Thymus (tissue), 11 donors: ENCODE measurements at regions not wholly inside any gene's neighbourhood (a gene's known extent, or its start where the extent isn't known, plus 50 kb on each side); places are given as distances from the start of the nearest gene placed in this dataset.

Experiments used
- DNase-seq, 9 donors: peaks; one replicate each; pipeline ENCODE4 v3.0.0-alpha.2; 2013; ENCODE audit warnings: low spot score in 9 of 9, low read depth in 6 of 9, missing footprints in 1 of 9
- H3K27ac ChIP-seq, 2 donors: one replicate each; pipeline ENCODE4 v1.5.1; 2013; ENCODE audit warnings: control low read depth in 1 of 2, low read depth in 1 of 2, low read length in 1 of 2, mild to moderate bottlenecking in 1 of 2, moderate library complexity in 1 of 2
- H3K27me3 ChIP-seq, 2 donors: one replicate each; pipeline ENCODE4 v1.5.1; 2013; ENCODE audit warnings: low read length in 1 of 2; ENCODE audit not compliant: control insufficient read depth in 2 of 2, insufficient read depth in 1 of 2
- H3K36me3 ChIP-seq, 2 donors: one replicate each; pipeline ENCODE4 v1.5.1; 2013; ENCODE audit warnings: low read length in 1 of 2, mild to moderate bottlenecking in 1 of 2, moderate library complexity in 1 of 2; ENCODE audit not compliant: control insufficient read depth in 2 of 2, insufficient read depth in 2 of 2
- H3K4me1 ChIP-seq, 2 donors: one replicate each; pipeline ENCODE4 v1.5.1; 2013; ENCODE audit warnings: low read length in 2 of 2; ENCODE audit not compliant: control insufficient read depth in 2 of 2, insufficient read depth in 2 of 2
- H3K4me3 ChIP-seq, 2 donors: one replicate each; pipeline ENCODE4 v1.5.1; 2013; ENCODE audit warnings: low read length in 2 of 2, control low read depth in 1 of 2, mild to moderate bottlenecking in 1 of 2
- H3K9me3 ChIP-seq, 2 donors: one replicate each; pipeline ENCODE4 v1.5.1; 2013; ENCODE audit warnings: low read length in 1 of 2, mild to moderate bottlenecking in 1 of 2; ENCODE audit not compliant: control insufficient read depth in 2 of 2, insufficient read depth in 1 of 2
- WGBS: extraction: QIAGEN DNeasy Blood & Tissue Kit; methylation state at CpG from one replicate; pipeline ENCODE4 v1.1.7; 2013; 5-methylcytosine and 5-hydroxymethylcytosine counted together
- donor health status: healthy.

DNA sequence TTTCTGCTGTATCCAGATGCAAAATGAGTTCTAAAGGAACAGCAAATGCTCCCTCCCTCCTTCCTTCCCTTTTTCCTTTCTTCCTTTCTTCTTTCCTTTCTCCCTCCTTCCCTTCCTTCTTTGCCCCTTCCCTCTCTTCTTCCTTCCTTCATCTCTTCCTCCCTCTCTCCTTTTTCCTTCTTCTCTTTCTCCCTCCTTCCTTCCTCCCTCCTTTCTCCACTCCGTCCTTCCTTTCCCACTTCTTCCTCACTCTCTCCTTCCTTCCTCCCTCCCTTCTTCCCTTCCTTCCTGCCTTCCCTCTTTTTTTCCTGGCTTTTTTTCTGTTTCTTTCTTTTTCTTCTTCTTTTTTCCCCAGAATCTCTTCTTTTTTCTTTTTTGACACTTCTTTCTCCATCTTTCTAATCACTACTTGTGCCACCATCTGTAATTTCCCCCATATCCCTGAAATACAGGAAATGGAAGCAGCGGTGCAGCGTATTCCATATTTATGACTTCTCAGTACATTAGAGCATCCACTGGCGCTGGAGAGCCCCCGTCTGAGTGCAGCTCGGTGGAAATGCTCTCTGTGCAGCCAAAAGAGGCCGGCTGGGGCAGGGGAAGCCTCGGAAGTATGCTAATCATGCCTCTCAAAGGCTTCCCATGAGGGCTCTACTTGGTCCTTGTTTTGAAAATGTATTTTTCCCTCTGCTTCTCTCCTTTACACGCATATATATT, 275.6 kb downstream of the TSHZ3 start:
- Histone ChIP-seq H3K27ac (no peak overlapping the region), H3K9me3 (no peaks in the 10 kb centered on the region)
- DNase-seq = no peak

DNA sequence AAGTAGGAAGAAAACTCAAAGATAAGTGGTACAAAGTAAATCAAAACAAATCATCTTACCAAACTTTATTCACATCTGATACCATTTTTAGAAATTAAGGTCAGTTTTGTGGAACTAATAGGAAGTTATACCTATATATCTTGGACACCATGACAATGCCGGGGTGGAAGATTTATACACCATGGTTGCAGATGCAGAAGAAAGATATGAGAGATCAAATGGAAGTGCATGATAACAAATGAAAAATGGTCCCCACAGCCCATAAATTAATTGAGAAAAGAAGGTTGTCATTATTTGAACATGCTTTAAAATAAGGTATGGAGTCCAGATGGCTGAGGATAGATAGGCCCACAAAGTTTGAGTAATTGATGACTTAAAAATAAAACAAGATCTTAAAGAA, 276.8 kb downstream of the TSHZ3 start:
- Histone ChIP-seq H3K27me3 (peaks cover 0 to 5% of the 10 kb centered on the region in 2 donors), H3K4me1 (no peaks in the 10 kb centered on the region), H3K36me3 (no peaks in the 10 kb centered on the region), H3K9me3 (no peaks in the 10 kb centered on the region), H3K27ac (no peak overlapping the region), H3K4me3 (no peak overlapping the region)
- 9% methylated on average over 1 of the region's 1 CpG for WGBS
- DNase-seq = no peak

More for the DNA sequence above, 275.6 kb downstream of the TSHZ3 start:
- H3K36me3 ChIP-seq = no peaks in the 10 kb centered on the region
- peaks cover 0 to 5% of the 10 kb centered on the region in 2 donors for H3K27me3 ChIP-seq
- no peak overlapping the region for H3K4me3 ChIP-seq
- 24% methylated on average over 9 of the region's 9 CpGs for WGBS
- H3K4me1 ChIP-seq = no peaks in the 10 kb centered on the region

DNA sequence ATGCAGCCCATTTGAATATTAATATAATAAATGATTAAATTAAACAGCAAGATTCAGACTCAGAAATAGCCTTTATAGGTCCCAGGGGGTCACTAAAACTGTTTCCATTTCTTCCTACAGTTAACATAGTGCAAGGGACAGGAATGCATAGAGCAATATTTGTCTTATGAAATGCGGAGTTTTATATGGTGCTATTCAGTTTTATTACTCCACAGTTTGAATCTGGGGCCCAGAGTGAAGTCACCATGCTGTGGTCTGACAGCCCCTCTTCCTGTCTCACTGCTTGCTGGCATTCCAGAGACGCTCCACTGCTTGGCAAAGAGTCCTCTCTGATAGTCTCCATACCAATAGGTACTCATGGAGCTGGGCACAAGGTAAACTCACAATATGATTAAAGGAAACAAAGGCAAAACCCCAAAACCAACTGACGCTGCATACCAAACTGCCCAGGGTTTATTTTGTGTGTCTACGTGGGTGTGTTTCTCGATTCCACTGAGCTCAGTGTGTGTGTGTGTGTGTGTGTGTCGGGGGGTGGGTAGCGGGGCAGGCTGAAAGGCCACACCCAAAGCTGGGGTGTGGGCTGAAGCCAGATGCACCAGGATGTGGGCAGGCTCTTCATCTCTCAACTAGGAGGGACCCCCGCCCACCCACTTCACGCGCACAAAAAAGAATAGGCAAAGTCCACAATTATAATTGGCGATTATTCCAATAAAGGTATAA, 277.9 kb downstream of the TSHZ3 start:
- H3K27me3 ChIP-seq = peaks cover 0 to 5% of the 10 kb centered on the region in 2 donors
- no peaks in the 10 kb centered on the region for H3K9me3 ChIP-seq
- no peak for DNase-seq
- no peaks in the 10 kb centered on the region for H3K36me3 ChIP-seq
- no peaks in the 10 kb centered on the region for H3K4me1 ChIP-seq
- no peak overlapping the region for H3K4me3 ChIP-seq
- H3K27ac ChIP-seq = no peak overlapping the region
- WGBS = 91% methylated on average over 11 of the region's 11 CpGs

DNA sequence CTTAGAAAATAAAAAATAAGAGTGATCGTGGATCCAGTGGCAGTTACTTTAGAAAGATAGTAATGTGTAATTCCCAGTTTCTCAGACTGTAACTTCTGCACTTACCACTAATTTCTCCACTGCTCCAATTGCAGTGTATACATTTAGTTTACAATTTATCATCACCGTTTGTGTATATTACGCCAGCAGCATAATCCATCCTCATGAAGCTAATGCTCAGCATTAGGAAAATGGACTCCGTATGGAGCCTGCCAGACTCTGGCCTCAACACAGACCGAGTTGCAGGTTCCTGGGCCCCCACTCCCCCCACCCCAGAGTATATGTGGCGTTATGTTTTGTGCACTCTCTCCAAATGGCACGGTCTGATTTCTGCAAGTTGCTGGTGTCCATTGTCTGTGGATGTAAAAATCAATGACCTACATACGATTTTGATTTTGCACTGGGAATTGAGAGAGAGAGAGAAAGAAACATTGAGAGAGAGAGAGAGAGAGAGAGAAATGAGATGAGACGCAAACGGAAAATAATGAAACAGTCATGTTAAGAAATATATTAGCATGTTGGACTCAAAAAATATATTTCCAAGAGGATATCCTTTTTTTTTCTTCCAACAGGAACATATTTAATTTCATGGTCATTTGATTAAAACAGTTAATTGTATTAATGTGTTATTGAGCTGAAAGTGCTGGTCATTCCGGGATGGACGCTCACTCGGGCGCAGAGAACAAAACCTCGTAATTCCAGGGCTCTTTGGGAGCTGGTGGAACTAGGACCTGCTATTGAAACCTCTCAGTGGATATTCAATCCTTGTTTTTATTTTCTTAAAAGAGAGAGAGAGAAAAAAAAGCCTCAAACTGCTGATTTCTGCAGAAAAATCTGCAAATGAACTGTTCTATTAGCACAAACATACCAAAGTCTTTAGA, 278.8 kb downstream of the TSHZ3 start:
- Histone ChIP-seq H3K4me3 (no peak overlapping the region), H3K9me3 (no peaks in the 10 kb centered on the region), H3K27me3 (peaks cover 0 to 5% of the 10 kb centered on the region in 2 donors), H3K36me3 (no peaks in the 10 kb centered on the region), H3K27ac (no peak overlapping the region), H3K4me1 (no peaks in the 10 kb centered on the region)
- DNase-seq = no peak
- 94% methylated on average over 15 of the region's 15 CpGs for WGBS

DNA sequence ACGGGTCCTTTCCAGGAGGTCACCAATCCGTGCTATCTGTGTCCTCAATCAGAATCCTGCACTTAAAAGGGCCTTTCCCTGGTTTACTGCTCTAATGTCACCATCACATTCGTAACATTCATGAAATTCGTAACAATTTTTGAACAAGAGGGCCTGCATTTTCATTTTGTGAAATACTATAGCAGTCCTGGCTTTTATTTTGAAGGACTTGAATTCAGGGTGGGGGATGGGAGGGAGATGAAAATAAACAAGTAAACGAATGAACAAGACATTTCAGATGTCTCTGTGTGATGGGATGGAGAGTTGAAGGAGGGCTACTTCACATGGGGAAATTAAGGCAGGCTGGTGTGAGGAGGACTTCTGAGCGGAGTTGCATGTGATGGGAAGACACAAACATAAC, 281.0 kb downstream of the TSHZ3 start:
- Histone ChIP-seq H3K27me3 (peaks cover 0 to 2% of the 10 kb centered on the region in 2 donors), H3K27ac (no peak overlapping the region)
- WGBS = 94% methylated on average over 6 of the region's 6 CpGs

DNA sequence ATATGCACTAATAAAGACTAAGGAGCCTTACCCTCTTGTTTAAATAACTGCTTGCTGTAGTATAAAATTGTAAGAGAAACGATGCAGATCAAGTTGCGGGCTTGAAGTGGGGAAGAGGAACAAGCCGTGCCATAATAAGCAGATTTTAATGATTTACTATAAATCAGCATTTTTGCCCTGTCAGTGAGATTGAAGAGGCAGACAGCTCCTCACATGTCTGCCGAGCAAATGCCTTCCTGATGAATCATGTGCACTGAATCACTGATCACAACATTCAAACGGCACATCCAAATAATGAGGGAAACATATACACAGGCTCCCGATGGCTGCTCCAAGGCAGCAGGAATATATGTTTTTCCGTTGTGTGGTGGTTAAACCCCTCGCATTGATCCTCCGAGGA, 282.9 kb downstream of the TSHZ3 start:
- Histone ChIP-seq H3K4me3 (no peak overlapping the region), H3K36me3 (no peaks in the 10 kb centered on the region), H3K4me1 (no peaks in the 10 kb centered on the region), H3K9me3 (no peaks in the 10 kb centered on the region), H3K27ac (no peak overlapping the region), H3K27me3 (peaks cover 0 to 2% of the 10 kb centered on the region in 2 donors)
- WGBS = 91% methylated on average over 9 of the region's 9 CpGs
- DNase-seq = no peak

More for the DNA sequence above, 281.0 kb downstream of the TSHZ3 start:
- Histone ChIP-seq H3K4me3 (no peak overlapping the region), H3K4me1 (no peaks in the 10 kb centered on the region), H3K36me3 (no peaks in the 10 kb centered on the region), H3K9me3 (no peaks in the 10 kb centered on the region)
- DNase-seq = no peak

DNA sequence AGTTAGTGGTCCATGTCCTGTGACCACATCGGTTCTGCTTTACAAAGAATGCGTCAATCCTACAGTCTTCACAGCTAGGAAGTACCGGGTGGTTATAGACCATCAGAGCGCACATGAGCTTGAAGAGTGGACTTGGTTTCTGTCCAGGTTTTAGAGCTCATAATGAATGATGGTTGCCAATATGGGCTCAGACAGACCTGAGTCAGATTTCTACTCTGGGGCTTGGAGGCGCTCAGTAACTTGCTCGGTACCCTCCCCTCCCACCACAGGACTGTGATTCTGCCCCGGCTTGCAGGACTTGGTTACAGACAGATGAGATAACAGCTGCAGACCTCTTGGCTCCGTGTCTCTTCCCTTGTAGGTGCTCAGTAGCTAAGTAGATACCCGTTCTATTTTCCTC, 284.7 kb downstream of the TSHZ3 start:
- H3K27me3 ChIP-seq = no peaks in the 10 kb centered on the region
- H3K9me3 ChIP-seq = no peaks in the 10 kb centered on the region
- no peak overlapping the region for H3K27ac ChIP-seq
- 91% methylated on average over 9 of the region's 9 CpGs for WGBS
- no peaks in the 10 kb centered on the region for H3K4me1 ChIP-seq
- no peaks in the 10 kb centered on the region for H3K36me3 ChIP-seq
- H3K4me3 ChIP-seq = no peak overlapping the region
- DNase-seq = no peak

DNA sequence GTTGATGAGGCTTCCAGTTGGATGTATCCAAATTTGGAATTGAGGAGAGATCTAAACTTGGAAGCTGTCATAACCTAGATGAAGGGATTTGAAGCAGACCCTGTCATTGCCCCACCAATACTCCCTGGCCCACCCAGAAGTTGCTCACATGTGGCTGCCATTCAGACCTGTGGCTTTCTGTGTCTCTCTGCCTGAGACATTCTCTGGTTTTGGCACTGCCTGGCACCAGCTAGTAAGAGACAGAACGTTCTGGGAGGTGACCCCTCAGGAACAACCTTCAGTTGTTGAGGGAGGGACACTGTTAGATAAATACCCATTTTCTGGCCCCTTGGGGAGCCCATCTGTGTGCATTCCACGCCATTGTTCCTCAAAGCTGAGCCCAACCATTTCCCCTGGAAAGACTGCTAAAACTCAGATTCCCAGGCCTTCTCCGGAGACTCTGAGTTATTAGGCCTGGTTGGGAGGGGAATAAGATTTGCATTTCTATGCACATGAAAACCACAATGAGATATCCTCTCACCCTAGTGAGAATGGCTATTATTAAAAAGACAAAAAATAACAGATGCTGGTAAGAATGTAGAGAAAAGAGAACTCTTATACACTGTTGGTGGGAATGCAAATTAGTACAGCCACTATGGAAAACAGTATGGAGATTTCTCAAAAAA, 290.4 kb downstream of the TSHZ3 start:
- H3K36me3 ChIP-seq = no peaks in the 10 kb centered on the region
- no peak overlapping the region for H3K27ac ChIP-seq
- no peaks in the 10 kb centered on the region for H3K27me3 ChIP-seq
- H3K4me3 ChIP-seq = no peak overlapping the region
- H3K4me1 ChIP-seq = no peaks in the 10 kb centered on the region
- WGBS = 93% methylated on average over 3 of the region's 3 CpGs
- no peaks in the 10 kb centered on the region for H3K9me3 ChIP-seq
- no peak for DNase-seq
